ENCODE measurements at regions not wholly inside any gene's neighbourhood (a gene's known extent, or its start where the extent isn't known, plus 50 kb on each side); places are given as distances from the start of the nearest gene placed in this dataset.

GRCh38 chr14:97410667-97411620 lies 613.8 kb downstream of the VRK1 start:
- no peak for DNase-seq

GRCh38 chr14:97411938-97412612 lies 614.9 kb downstream of the VRK1 start:
- DNase-seq = no peak

DNA sequence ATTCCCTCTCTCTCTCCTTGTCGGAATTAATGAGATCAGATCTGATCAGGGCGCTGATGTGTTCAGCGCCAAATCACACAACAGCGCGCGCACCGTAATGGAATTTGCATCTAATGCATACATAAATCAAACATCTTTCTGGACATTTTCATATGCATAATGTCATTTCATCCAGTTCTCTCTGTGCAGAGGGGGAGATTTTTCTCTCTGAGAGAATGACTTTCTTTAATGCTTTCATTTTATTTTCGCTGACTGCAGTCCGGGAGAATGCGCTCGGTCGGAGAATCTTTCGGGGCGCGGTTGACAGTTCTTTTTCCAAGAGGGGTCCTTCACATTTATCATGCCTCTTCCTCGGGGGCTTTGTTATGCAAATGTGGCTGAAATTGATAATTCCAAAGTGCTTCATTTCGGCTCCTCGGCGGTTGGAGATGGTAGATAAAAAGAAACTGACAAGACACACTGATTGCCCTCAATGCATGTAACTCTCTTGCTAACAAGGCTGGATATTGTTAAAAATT lies 615.9 kb downstream of the VRK1 start:
- no peak for DNase-seq

- DNase-seq = no peak
Observed at GRCh38 chr14:97413966-97414717, 617.0 kb downstream of the VRK1 start.

DNA sequence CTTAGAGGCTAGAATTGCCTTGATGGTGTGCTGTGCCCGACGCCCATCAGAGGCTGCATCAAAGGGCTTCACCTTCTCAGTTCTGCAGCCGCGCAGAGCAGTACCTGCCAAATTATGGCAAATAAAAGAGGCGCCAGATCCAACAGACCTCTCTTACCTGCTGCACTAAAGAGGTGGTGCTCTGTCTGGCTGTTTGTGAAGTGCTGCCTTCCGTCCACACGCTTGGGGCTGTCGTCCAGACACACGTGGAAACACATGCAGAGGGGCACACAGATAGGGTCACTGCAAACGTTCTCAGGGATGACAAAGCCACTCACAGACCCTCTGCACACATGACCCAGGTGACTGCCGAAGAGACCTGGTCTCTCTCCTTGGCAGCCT lies 617.5 kb downstream of the VRK1 start:
- DNase-seq = no peak

DNA sequence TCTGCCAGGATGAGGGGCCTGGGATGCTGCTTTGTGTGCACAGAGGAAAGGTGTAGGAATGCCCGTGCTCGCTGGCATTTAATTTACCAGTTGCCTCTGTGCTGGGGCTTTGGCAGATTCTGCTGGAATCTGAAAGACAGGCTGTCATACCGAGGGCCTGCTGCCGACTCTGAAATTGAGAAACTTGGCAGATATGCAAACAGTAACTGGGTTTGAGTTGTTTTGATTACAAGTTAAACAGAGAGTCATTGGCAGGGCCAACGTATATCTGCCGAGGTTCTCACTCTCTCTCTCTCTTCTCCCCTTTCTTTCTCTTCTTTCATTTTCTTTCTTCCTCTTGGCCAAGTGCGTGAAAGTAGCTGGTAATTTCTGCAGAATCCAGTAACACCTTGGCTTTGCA lies 618.7 kb downstream of the VRK1 start:
- no peak for DNase-seq

DNA sequence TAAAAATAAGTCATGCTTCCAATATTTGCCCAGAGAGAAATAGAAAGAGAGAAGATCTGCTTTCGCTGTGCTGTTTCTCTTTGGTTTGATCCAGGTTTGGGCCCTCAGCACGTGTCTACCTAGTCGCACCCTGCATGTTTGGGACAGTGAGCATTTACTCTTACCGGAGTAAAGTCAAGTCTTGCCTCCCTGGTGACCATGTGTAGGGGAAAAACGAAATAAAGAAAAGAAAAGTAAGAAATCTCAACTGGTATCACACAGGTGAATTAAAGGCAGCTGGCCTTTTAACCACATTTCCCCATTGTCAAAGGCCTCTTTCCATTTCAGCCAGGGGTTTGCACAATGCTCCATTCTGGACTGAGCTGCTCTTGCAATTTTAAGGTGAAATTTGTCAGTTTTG lies 619.4 kb downstream of the VRK1 start:
- DNase-seq = no peak

DNA sequence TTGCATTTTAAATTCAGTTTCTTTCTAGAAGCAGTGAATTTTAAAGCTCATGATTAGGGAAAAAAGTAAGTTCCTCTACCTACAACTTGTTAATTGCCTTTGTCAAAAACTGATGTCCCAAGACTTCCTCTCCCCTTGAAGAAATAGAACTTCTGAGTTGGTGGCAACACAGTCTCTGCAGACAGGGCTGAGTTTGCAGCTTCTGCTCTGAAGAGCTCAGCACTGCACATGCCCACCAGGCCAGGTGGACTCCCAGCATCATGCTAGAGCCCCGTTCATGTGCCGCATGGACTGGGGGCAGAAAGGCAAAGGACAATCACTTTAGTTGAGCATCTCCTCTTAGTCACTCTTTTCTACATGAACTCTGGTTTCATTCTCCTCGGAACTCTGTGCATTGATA lies 620.1 kb downstream of the VRK1 start:
- DNase-seq = no peak

GRCh38 chr14:97420211-97420610 lies 623.0 kb downstream of the VRK1 start:
- no peak for DNase-seq

DNA sequence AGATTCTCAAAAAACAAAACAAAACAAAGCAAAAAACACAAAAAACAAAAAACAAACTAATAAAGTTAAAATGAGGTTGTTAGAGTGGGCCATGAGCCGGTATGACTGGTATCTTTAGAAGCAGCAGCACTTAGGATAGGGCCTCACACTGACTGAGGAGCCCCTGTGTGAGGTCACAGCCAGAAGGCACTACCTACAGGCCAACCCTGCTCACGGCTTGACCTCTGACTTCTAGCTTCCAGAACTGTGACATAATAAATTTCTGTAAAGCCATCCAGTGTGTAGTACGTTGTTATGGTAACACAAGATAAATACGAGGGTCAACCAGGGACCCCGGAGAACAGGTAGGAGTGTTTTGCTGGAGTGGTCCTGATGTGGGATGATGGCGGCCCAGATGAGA lies 629.6 kb downstream of the VRK1 start:
- no peak for DNase-seq

GRCh38 chr14:97428808-97429440 lies 631.7 kb downstream of the VRK1 start:
- no peak for DNase-seq

DNA sequence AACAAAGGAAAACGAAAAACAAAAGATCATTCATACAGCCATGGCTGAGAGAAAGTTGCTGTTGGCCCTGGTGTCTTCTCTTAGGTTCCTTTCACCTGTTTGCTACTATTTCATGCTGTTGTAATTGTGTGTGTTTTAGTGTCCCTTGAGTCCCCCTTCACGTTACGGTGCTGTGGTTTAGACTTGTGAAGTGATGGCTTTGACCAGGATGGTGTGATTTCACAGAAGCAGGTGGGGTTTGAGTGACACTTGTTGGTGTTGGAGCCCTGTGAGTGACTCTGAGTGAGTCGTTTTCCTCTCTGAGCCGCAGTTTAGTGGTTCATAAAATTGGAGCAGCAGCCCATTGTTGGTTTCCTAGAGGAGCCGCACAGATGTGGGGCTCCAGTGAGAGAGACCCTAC lies 635.4 kb downstream of the VRK1 start:
- DNase-seq = no peak

DNA sequence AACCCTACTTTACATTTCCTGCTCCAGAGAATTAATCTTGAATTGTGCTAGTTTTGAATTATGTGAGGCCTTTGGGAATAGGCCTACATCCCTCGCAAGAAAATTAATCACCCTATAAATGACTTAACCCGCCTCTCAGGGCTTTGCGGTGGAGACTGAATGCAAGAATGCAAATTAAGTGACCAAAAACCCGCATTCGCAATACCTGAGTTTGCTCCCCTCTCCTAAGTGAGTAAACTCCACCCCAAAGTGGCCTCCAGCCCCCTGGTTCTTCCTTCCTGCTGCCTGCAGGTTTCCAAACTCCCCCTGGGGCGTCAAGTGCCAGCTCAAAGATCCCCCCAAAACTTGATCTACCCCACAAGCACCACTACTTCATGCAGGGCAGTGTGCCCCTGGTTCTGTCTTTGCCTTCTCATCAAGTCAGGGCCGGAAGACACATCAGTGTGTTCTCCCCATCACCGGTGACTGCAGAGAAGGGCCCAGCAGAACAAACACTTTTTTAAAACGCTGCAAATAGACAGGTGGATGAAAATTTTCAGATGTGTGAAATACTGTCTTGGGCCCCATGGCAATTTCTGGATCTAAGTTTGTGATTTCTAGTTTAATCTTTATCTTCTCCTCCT lies 644.7 kb downstream of the VRK1 start:
- no peak for DNase-seq

GRCh38 chr14:97442363-97442762 lies 645.2 kb downstream of the VRK1 start:
- no peak for DNase-seq

DNA sequence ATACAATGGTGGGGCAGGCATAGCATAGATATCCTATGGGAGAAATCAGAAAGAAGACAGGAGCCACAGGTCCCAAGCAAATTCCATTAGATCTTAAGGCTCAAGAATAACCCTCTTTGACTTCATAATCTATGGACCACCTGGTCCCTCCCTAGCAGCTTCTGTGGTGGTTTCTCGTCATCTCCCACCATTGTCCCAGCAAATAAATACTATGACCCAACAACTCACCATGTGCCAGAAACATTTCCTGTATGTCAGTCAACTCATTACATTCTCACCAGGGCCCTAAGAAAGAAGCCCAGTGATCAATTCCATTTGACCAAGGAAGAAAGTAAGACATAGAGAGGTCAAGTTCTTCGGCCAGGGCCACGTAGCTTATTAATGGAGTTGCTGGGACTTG lies 646.2 kb downstream of the VRK1 start:
- DNase-seq = no peak

DNA sequence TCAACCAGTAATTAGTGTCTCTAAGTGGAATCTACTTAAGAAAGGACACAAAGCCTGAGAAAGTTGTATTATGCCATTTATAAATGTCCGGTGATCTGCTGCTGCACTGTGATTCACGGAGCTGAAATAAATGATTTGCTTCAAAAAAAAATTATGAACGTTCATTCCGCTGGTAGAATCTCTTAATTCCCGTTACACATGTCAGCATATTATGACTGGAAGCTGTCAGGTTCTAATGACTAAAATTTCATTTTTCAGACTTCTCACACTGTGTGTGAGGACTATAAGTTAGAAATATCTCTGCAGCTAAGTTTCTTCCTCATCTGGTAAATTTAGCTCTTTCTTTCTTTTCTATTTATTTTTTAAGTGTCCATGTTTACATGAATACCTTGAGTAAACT lies 647.1 kb downstream of the VRK1 start:
- DNase-seq = no peak

- no peak for DNase-seq
Observed at GRCh38 chr14:97445367-97445766, 648.2 kb downstream of the VRK1 start.

DNA sequence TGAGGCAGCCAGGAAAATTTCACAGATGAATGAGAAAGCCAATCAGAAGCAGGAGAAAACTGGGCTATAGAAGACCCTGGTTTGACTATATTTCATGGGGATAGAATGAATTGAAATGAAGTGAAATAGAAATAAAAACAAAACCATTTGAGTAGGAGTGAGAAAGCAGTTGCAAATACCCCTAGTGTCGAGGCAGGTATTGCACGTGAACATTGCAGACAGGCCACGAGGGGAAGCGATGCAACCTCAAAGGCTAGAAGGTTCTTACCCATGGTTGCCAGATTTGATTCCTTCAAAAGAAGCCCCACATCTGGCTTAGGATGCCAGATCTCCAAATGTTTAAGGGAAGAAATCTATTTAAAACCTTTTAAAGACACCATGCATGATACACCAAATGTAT lies 648.9 kb downstream of the VRK1 start:
- no peak for DNase-seq

GRCh38 chr14:97452314-97452713 lies 655.1 kb downstream of the VRK1 start:
- no peak for DNase-seq

GRCh38 chr14:97453991-97454390 lies 656.8 kb downstream of the VRK1 start:
- DNase-seq = no peak

DNA sequence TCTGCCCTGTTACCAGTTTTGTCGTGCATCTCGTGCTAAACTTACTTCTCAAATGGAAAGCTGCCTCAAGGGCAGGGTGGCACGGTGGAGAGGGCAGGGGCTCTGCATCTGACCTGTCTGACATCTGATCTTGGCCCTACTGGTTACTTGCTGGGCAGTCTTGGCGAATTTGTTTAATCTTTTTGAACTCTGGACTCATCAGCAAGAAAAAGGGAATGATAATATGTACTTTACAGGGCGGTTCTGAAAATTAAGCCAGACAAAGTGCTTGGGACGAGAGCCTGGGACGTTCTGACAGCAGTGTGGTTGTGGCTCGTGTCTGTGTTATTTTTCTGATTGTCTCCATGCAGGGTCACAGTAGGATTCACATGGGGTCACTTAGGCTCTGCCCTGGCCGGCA lies 659.3 kb downstream of the VRK1 start:
- no peak for DNase-seq

- DNase-seq = no peak
Observed at GRCh38 chr14:97456958-97457357, 659.8 kb downstream of the VRK1 start.

Data from right hindlimb (tissue), 1 donor.